GM18511 (cell line): ENCODE measurements at regions not wholly inside any gene's neighbourhood (a gene's known extent, or its start where the extent isn't known, plus 50 kb on each side); places are given as distances from the start of the nearest gene placed in this dataset.

Source experiments
- ATAC-seq: cut with Tn5 transposase; IDR thresholded peaks from one replicate; pipeline ENCODE4 v1.9.1; 2021; ENCODE audit warnings: mild to moderate bottlenecking, moderate library complexity; ENCODE audit not compliant: unreplicated experiment

- no peak for ATAC-seq
Measured at GRCh38 chr13:103866048-103866447, 799.8 kb upstream of the SLC10A2 start.

DNA sequence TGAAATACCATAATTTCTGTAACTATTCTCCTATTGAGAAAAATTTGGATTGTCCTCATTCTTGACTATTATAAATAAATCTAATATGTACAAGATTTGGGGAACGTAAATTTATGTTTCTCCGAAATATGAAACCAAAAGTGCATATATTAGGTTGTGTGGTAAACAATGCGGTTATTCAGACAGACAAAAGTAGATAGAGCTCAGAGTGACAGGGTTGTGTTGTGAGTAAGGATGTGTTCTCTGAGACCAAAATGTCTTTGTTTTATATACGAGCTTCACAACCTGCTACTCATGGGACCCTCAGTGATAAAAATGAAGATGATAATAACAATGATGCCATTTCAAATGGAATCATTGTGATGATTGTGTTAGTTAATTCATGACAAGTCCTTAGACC, 796.3 kb upstream of the SLC10A2 start:
- no peak for ATAC-seq

DNA sequence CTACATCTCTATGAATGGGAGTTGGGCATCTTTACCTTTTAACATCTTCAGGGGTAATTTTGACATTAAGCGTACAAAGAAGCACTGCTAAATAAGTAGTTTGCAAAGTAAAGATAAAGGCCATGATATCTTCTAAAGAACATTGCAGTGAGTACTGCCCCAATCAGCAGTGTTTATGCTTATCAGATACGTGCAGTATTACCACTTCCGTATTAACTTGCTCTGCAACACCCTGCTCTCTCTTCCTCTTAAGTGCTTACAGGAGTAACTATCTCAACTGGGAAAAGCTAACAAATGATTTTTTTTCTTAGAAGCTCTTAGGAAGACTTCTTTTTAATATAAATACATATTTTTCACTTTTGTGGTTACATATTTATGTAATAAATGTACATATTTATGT, 793.7 kb upstream of the SLC10A2 start:
- peak; percentile 71 for ATAC-seq

DNA sequence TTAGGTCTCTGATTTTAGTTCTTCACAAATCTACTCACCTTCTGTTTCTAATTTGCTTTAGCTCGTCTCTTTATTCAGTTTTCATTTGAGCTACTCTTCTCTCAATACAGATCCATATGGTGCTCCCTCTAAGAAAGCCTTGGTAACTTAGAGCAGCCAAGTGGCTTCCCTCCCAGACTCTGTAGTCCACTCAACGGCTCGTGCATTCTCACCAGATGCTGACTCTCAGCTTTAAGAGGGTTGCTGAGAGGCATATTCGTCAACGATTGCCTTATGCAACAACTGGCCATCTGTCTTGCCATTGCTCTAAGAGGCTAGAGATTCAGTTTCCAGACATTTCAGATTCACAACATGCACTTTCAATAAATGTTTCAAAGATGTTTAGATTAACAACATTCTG, 785.8 kb upstream of the SLC10A2 start:
- ATAC-seq: no peak

- ATAC-seq: no peak
Measured at GRCh38 chr13:103844471-103844870, 778.3 kb upstream of the SLC10A2 start.

- ATAC-seq: no peak
Measured at GRCh38 chr13:103839460-103839859, 773.2 kb upstream of the SLC10A2 start.

GRCh38 chr13:103835052-103835451, 768.8 kb upstream of the SLC10A2 start:
- no peak for ATAC-seq

DNA sequence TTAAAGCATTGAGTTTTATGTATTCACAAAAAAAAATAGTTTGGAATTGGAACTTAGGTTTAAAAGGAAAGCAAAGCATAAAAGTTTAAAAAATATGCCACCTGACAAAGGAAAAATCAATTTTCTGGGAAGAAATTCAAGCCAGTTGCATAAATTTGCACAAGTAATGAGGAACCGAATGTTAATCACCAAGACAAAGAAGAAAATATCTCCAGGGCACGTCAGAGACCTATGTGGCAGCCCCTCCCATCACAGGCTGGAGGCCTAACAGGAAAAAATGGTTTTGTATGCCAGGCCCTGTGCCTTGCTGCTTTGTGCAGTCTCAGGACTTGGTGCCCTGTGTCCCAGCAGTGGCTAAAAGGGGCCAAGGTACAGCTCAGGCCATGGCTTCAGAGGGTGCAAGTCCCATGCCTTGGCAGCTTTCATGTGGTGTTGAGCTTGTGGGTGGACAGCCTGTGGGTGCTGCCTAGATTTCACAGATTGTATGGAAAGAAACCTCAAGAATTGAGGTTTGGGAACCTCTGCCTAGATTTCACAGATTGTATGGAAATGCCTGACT, 767.2 kb upstream of the SLC10A2 start:
- ATAC-seq: no peak

- ATAC-seq: no peak
Measured at GRCh38 chr13:103815619-103816018, 749.4 kb upstream of the SLC10A2 start.

DNA sequence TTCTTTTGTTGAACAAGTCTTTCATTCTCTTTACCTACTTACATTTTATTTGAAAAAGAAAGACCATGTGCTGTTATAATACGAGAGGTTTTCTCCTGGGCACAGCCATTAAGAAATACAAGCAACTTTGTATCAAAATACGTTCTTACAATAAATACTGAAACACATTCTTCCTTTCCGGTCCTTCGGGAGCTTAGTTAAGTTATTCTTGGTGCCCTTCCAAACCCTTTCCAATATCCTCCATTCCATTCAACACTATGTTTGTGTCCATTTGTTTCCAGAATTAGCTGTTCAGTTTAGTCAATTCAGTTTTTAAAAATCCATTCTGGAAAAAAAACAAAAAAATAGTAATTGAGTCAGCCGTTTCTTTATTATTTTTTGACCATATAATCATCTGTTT, 746.8 kb upstream of the SLC10A2 start:
- ATAC-seq: no peak

DNA sequence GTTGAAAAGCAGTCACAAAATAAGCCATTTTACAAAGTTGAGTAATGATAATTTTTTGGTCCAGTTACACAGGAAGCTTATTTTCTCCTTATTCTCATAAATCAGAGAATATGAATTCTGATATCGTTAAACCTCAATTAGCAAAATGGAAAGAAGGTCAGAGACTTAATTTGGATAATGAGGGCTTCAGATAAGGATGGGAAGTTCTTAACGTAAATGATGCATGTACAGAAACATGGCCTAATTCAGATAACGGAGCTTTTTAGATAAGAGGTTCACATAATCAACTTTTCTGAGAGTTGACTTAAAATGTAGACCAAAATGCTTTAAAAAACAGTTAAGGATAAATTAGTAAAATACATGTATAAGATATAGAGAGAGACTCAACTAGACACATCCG, 746.3 kb upstream of the SLC10A2 start:
- no peak for ATAC-seq

DNA sequence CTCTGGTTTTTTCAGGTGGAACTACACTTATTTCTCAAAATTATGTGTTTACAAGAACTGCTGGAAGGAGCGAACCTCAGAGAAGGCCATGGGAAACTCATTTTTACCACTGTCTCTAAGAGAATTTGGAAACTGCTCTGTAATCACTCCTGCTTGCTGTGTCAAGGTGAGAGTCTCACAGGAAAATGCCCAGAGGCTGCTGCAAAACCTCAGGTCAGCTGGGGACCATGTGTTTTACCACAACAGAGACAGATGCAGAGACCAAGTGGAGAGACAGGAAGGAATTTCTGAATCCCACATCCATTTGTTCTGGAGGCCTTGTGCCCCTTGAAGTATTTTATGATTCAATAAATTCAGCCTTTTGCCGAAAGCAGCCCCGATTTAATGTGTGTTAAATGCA, 743.8 kb upstream of the SLC10A2 start:
- ATAC-seq: no peak

DNA sequence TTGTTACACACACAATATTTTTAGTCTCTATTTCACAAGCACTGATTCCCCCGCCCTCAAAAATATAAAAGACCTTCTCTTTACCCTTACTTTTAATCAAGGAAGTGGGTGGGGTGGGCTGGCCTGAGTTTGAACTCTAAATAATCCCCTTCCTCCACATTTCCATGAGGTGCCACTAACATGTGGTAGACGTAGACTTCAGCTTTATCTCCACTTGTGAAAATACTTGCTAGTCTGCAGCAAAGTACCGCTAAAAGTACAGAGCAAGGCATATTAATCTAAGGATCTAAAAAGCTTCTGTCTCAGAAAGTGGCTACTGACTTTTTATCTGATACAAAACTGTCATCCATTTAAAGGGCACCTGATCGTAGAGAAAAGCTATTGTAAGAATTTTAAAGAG, 739.6 kb upstream of the SLC10A2 start:
- no peak for ATAC-seq

GRCh38 chr13:103803349-103803748, 737.1 kb upstream of the SLC10A2 start:
- ATAC-seq: no peak

GRCh38 chr13:103799028-103799427, 732.8 kb upstream of the SLC10A2 start:
- no peak for ATAC-seq

DNA sequence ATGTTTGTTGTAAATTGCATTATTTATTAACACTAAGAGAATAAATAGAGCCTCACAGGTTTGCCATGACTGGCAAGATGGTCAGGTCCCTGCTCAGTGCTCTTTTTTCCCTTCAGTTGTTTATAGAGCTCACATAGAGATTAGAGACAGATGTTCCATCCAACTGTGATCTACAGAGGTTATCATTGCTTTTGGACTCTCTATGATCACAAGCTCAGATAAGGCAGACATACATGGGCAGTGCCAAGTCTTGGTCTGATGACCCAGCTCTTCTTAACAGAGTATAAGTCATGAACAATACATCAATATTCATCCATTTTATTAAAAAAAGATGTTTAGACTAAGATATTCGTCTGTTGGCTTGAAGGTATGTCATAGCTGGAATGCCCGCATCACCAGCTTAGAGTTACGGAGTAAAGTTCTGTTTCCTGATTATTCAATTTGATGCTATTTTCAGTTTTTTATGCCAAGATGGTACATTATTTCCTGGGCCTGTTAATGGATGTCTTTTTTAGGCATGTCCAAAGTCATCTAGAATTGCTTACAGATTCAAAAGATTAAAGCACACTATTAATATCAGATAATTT, 729.8 kb upstream of the SLC10A2 start:
- ATAC-seq: no peak

- ATAC-seq: no peak
Measured at GRCh38 chr13:103794526-103794925, 728.3 kb upstream of the SLC10A2 start.

GRCh38 chr13:103788061-103788652, 721.9 kb upstream of the SLC10A2 start:
- peak; percentile 68 for ATAC-seq

DNA sequence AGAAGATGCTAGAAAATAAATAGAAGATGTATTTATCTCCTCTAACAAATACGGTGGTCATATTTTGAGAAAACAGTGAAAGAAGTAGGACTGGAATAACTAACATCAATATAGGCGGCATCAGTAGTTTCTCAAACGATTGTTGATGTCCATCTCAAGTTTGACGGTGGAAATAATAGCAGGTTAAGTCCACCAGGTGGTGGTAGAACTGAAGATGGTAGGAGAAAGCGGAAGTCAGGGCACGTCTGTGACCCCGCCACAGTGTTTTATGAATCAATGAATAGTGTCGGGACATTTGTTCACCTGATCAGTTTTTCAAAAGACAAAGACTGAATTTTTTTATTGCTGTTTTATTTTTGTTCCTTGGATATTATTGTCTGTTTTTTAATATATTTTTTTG, 706.4 kb upstream of the SLC10A2 start:
- no peak for ATAC-seq

- no peak for ATAC-seq
Measured at GRCh38 chr13:103762523-103762922, 696.3 kb upstream of the SLC10A2 start.

DNA sequence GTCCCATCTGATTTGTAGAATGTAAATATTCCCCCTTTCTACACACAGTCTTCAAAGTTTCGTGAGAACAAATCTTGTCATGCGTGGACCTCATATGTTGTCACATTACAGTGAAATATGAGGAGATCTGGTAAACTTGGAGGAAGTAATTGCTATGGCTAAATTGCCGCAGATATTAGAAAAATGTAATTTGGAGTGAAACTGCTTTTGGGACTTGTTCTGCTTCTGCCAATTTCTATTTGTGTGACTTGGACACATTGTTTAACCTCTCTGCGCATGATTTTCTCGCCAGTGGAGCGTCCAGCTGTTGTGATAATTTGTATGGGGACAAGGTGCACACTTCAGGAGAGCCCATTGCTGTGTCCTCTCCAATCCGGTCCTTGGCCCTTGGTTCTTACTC, 693.1 kb upstream of the SLC10A2 start:
- no peak for ATAC-seq

DNA sequence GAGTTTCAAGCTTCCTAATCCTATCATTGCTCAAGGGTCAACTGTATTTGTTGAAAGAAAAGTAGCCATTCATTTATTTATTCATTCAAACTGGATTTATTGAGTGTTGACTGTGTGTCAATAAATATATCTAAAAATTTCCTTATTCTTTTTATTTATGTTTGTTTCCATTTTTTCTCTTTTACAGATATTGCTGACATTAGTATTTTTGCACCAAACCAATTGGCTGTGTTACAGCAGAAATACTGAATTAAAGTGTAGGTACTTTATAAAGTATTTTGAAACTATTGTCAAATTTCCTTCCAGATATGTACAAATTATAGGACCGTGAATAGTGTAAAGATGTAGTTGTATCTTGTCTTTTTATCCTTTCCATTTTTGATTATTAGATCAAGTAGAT, 692.0 kb upstream of the SLC10A2 start:
- ATAC-seq: no peak

GRCh38 chr13:103757361-103757760, 691.1 kb upstream of the SLC10A2 start:
- ATAC-seq: no peak
